Retinal pigment epithelial cell (primary cell): ENCODE measurements at regions not wholly inside any gene's neighbourhood (a gene's known extent, or its start where the extent isn't known, plus 50 kb on each side); places are given as distances from the start of the nearest gene placed in this dataset.

Source experiments
- DNase-seq: peaks from one replicate; pipeline ENCODE4 v3.0.0-alpha.2; 2010; ENCODE audit warnings: low read depth
- H3K4me3 ChIP-seq: 2 replicates; pipeline ENCODE4 v1.5.1; 2011; ENCODE audit warnings: mild to moderate bottlenecking, low read length, control low read depth, moderate library complexity
- CTCF ChIP-seq: conservative IDR thresholded peaks from 2 replicates; pipeline ENCODE4 v1.5.1; 2011; ENCODE audit warnings: low read depth, low read length, control low read depth, inconsistent platforms

GRCh38 chr6:56368491-56368890, 121.1 kb upstream of the COL21A1 start:
- no peak for TF ChIP-seq CTCF
- DNase-seq: no peak

GRCh38 chr6:56366141-56366852, 118.9 kb upstream of the COL21A1 start:
- DNase-seq: no peak
- no peak overlapping the region for H3K4me3 ChIP-seq
- TF ChIP-seq CTCF: no peak

More at GRCh38 chr6:56368491-56368890, 121.1 kb upstream of the COL21A1 start:
- no peak overlapping the region for H3K4me3 ChIP-seq

- H3K4me3 ChIP-seq: no peak overlapping the region
- no peak for DNase-seq
- TF ChIP-seq CTCF: no peak
Observed at GRCh38 chr6:56364827-56365339, 117.5 kb upstream of the COL21A1 start.

GRCh38 chr6:56364431-56364826, 117.0 kb upstream of the COL21A1 start:
- no peak for TF ChIP-seq CTCF
- DNase-seq: no peak
- no peak overlapping the region for H3K4me3 ChIP-seq

- H3K4me3 ChIP-seq: no peak overlapping the region
- TF ChIP-seq CTCF: no peak
Observed at GRCh38 chr6:56363796-56364430, 116.5 kb upstream of the COL21A1 start.

GRCh38 chr6:56361812-56362211, 114.4 kb upstream of the COL21A1 start:
- no peak overlapping the region for H3K4me3 ChIP-seq
- no peak for DNase-seq
- no peak for TF ChIP-seq CTCF

More at GRCh38 chr6:56363796-56364430, 116.5 kb upstream of the COL21A1 start:
- no peak for DNase-seq
